Calu3 (cell line): ENCODE measurements at regions not wholly inside any gene's neighbourhood (a gene's known extent, or its start where the extent isn't known, plus 50 kb on each side); places are given as distances from the start of the nearest gene placed in this dataset.

Experiments used
- BruUV-seq: library from RNA; stranded (reverse); fragments of 400-500 nt; replicated peaks from 2 replicates; lab custom pipeline; 2021; lab: Mats Ljungman, UMichigan
- CTCF ChIA-PET: fragments of 300-600 bp; sonication (Branson Sonifier 250); formaldehyde crosslinking; loops from one replicate; lab custom pipeline; 2022; ENCODE audit warnings: antibody characterized with exemption; lab: Charles Lee
- DNase-seq: peaks from one replicate; pipeline ENCODE4 v3.0.0; 2022
- H3K27ac Mint-ChIP-seq: one replicate; pipeline ENCODE4 v1.8.0; 2022; ENCODE audit warnings: mixed read lengths; ENCODE audit not compliant: unreplicated experiment
- H3K27me3 Mint-ChIP-seq: one replicate; pipeline ENCODE4 v1.8.0; 2022; ENCODE audit warnings: mixed read lengths; ENCODE audit not compliant: unreplicated experiment
- H3K36me3 Mint-ChIP-seq: one replicate; pipeline ENCODE4 v1.8.0; 2022; ENCODE audit warnings: mild to moderate bottlenecking, moderate library complexity, mixed read lengths; ENCODE audit not compliant: insufficient read depth, unreplicated experiment
- H3K4me1 Mint-ChIP-seq: one replicate; pipeline ENCODE4 v1.8.0; 2022; ENCODE audit warnings: mild to moderate bottlenecking, low read depth, mixed read lengths; ENCODE audit not compliant: unreplicated experiment
- H3K4me3 Mint-ChIP-seq: one replicate; pipeline ENCODE4 v1.8.0; 2022; ENCODE audit warnings: mild to moderate bottlenecking, low read depth, moderate library complexity, mixed read lengths; ENCODE audit not compliant: unreplicated experiment
- H3K9me3 Mint-ChIP-seq: one replicate; pipeline ENCODE4 v1.8.0; 2022; ENCODE audit warnings: low read depth, mixed read lengths; ENCODE audit not compliant: unreplicated experiment
- CTCF ChIP-seq: fragments of 200-600 bp; IDR thresholded peaks from one replicate; pipeline ENCODE4 v1.8.0; 2022; ENCODE audit warnings: antibody characterized with exemption; ENCODE audit not compliant: unreplicated experiment
- intact Hi-C: fragments of 100-400 bp; cut with micrococcal nuclease; formaldehyde crosslinking; loops from one replicate; pipeline ENCODE4 v1.10.0; 2022; ENCODE audit not compliant: unreplicated experiment

GRCh38 chr10:123298583-123298982 is 144.4 kb downstream of the BUB3 start:
- CTCF ChIA-PET = no interaction called here

GRCh38 chr10:123299598-123299997 is 145.4 kb downstream of the BUB3 start:
- intact Hi-C loops = no loop called here
- no peak for DNase-seq
- no TSS peak for BruUV-seq
- Mint-ChIP-seq H3K27ac (no peak overlapping the region), H3K4me3 (no peak overlapping the region), H3K36me3 (no peaks in the 10 kb centered on the region), H3K9me3 (peaks cover 2% of the 10 kb centered on the region), H3K4me1 (no peaks in the 10 kb centered on the region), H3K27me3 (no peaks in the 10 kb centered on the region)
- CTCF ChIA-PET = no interaction called here
- TF ChIP-seq CTCF = no peak

More at GRCh38 chr10:123298583-123298982, 144.4 kb downstream of the BUB3 start:
- no peak for TF ChIP-seq CTCF
- H3K27ac Mint-ChIP-seq = no peak overlapping the region
- BruUV-seq = no TSS peak
- H3K9me3 Mint-ChIP-seq = peaks cover 3% of the 10 kb centered on the region
- no peaks in the 10 kb centered on the region for H3K4me1 Mint-ChIP-seq
- intact Hi-C loops = no loop called here
- H3K27me3 Mint-ChIP-seq = no peaks in the 10 kb centered on the region
- H3K4me3 Mint-ChIP-seq = no peak overlapping the region
- no peak for DNase-seq
- H3K36me3 Mint-ChIP-seq = no peaks in the 10 kb centered on the region

- Mint-ChIP-seq H3K4me3 (no peak overlapping the region), H3K27me3 (no peaks in the 10 kb centered on the region), H3K36me3 (no peaks in the 10 kb centered on the region), H3K27ac (no peak overlapping the region), H3K9me3 (no peaks in the 10 kb centered on the region), H3K4me1 (no peaks in the 10 kb centered on the region)
- intact Hi-C loops = no loop called here
- CTCF ChIA-PET = no interaction called here
- TF ChIP-seq CTCF = no peak
- BruUV-seq = no TSS peak
- peak; percentile 28 for DNase-seq
These were observed 147.1 kb downstream of the BUB3 start for GRCh38 chr10:123301077-123301857.

GRCh38 chr10:123303581-123304337 is 149.6 kb downstream of the BUB3 start:
- no peaks in the 10 kb centered on the region for H3K27me3 Mint-ChIP-seq

More at GRCh38 chr10:123303581-123304337, 149.6 kb downstream of the BUB3 start:
- Mint-ChIP-seq H3K9me3 (no peaks in the 10 kb centered on the region), H3K4me3 (no peak overlapping the region), H3K4me1 (no peaks in the 10 kb centered on the region), H3K36me3 (no peaks in the 10 kb centered on the region), H3K27ac (no peak overlapping the region)
- BruUV-seq = no TSS peak
- intact Hi-C loops = no loop called here
- no peak for TF ChIP-seq CTCF
- DNase-seq = no peak
- CTCF ChIA-PET = no interaction called here
